AG09309 (cell line): ENCODE measurements at regions not wholly inside any gene's neighbourhood (a gene's known extent, or its start where the extent isn't known, plus 50 kb on each side); places are given as distances from the start of the nearest gene placed in this dataset.
"Not testable (repeated sequence)": the region's sequence is repeated elsewhere in the genome, so short reads cannot be mapped to it uniquely, and the experiment has no call there.

Experiments used
- DNase-seq: peaks from one replicate; pipeline ENCODE4 v3.0.0-alpha.2; 2010; ENCODE audit warnings: low read depth
- H3K4me3 ChIP-seq: 2 replicates; pipeline ENCODE4 v1.5.1; 2011; ENCODE audit warnings: mild to moderate bottlenecking, low read depth, low read length, moderate library complexity; ENCODE audit not compliant: control insufficient read depth
- TF ChIP-seq, protein P1 (sequence below): IDR thresholded peaks from 2 replicates; pipeline ENCODE4 v1.5.1; 2011; ENCODE audit warnings: mild to moderate bottlenecking, low read depth, low read length, inconsistent platforms; ENCODE audit not compliant: insufficient read depth, control insufficient read depth; ENCODE audit errors: missing control alignments

DNA sequence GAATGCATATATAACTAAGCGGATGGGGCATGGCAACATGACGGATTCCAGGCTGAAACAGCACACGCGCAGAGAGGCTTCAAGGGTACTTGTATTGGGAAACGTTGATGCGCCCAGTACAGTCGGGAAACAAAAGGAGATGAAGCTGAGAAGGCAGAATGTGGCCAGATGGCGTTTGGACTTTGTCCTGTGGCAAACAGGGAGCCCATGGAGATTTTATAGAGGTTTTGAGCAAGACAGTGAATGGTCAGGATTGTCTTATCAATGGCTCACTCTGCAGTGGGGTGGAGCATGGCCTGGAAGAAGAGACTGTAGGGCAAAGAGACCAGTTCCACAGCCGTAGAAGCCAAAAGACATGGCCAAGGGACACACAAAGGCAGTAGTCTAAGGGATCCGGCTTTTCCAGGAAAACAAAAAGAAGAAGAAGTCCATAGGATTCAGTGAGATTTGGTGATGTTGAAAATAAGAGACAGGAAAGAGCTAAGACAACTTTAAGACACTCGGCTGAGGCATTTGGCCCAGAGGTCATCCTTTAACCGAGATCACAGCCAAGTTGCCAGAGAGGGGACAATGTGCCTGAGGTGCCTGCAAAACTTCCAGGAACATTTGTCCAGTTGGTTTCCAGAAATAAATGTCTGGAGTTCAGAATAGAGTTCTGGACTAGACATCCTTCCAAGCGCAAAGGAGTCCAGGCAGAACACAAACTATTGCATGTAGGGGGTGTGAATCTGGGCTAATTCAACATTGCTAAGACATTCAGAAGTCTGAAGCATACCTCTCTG, 123.0 kb upstream of the RREB1 start:
- TF ChIP-seq, protein P1, sequence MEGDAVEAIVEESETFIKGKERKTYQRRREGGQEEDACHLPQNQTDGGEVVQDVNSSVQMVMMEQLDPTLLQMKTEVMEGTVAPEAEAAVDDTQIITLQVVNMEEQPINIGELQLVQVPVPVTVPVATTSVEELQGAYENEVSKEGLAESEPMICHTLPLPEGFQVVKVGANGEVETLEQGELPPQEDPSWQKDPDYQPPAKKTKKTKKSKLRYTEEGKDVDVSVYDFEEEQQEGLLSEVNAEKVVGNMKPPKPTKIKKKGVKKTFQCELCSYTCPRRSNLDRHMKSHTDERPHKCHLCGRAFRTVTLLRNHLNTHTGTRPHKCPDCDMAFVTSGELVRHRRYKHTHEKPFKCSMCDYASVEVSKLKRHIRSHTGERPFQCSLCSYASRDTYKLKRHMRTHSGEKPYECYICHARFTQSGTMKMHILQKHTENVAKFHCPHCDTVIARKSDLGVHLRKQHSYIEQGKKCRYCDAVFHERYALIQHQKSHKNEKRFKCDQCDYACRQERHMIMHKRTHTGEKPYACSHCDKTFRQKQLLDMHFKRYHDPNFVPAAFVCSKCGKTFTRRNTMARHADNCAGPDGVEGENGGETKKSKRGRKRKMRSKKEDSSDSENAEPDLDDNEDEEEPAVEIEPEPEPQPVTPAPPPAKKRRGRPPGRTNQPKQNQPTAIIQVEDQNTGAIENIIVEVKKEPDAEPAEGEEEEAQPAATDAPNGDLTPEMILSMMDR, result no peak
- DNase-seq, result no peak
- H3K4me3 ChIP-seq, result no peak overlapping the region

DNA sequence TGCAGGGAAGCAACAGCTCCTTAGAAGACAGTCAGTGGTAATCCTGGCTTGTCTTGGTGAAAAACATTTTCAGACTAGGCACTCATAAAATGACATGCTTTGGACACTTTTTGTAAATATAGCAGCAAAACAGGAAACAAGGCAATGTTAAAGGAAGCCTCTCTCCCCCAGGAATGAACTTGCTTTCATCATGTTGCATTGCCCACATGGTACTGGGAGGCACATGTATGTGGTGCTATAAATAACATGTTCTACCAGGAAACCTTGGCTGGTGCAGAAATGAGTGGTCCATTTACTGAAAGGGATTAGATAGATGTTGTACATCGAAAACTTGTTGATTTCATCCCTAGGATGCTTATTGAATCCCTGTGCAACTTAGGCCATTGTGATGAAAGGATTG, 121.4 kb upstream of the RREB1 start:
- H3K4me3 ChIP-seq, result no peak overlapping the region
- DNase-seq, result no peak

DNA sequence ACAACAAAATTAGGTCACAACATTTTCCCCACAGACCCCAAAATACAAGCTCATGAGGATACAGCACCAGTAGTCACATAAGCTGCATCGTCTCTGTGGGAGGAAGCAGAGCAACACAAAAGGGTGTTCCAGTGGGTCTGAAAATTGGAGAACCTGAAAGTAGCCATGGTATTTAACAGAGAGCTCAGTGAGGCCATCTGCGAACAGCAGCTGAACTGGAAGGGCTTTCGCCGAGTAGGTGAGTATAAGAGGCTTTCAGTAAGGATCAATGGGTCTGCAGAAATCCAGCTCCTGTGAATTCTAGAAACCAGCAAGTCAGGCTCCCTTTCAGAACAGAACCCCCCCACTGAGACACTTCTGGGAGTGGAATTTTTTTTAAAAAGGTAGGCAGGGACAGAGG, 120.0 kb upstream of the RREB1 start:
- no peak for DNase-seq
- no peak overlapping the region for H3K4me3 ChIP-seq
- TF ChIP-seq, protein P1, result no peak

More for the DNA sequence above, 121.4 kb upstream of the RREB1 start:
- TF ChIP-seq, protein P1, result no peak

DNA sequence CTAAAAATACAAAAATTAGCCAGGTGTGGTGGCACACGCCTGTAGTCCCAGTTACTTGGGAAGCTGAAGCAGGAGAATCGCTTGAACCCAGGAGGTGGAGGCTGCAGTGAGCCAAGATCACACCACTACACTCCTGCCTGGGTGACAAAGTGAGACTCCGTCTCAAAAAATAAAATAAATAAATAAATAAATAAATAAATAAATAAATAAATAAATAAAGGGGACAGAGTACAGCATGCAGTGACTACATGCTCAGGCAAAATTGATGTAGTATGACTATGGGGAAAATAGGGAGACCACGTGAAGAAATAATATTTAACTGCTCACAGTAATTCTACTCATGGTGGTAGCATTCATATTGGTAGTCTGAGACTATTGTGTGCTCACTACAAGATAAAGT, 117.7 kb upstream of the RREB1 start:
- H3K4me3 ChIP-seq, DNase-seq: not testable (repeated sequence)

DNA sequence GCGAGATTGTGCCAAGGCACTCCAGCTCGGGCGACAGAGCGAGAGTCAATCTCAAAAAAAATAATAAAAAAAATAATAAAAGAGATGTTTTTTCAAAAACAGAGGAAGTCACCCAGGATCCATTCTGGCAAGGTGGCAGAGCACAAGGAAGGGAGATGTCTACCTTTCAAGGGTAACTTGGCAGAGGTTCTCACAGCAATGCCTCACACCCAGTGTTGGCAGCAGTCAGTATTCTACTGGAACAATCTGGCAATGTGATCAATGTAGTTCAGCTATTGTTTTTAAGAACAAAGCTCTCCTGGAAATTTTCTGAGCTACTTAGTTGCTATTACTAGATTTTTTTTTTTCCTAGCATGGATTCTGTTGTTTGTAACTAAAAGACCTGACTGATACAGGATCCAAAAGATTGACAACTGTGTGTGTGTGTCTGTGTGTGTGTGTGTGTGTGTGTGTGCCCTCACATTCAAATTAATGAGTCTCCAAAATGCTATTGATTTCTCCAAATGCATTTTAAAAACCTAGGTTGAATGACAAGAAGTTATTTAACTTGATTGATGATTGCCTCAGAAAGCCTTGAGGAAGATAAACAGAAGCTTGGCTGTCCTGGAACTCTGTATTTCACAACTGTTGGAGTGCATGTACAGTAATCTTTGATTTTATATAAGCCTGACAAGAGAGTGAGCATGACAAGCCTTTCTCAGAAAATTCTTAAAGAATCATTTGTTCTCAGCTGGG, 114.1 kb upstream of the RREB1 start:
- TF ChIP-seq, protein P1, result no peak
- DNase-seq, result no peak
- H3K4me3 ChIP-seq, result no peak overlapping the region

DNA sequence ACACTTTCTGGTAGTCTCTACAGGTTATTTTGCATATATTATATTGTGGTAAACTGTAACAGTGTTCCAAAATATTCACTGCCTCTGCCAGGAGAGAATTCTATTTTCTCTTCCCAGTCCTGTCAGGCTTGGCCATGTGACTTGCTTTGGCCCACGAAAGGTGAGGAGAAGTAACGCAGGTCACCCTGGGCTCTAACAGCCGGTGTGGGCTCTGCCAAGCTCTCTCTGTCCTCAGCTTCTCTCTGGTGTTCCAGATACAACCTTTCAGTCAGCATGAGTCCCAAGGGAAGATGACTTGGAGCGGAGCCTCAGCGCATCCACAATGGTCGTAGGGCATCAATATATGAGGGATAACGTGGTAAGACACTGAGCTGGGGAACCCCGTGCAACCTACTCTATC, 113.0 kb upstream of the RREB1 start:
- TF ChIP-seq, protein P1, result no peak
- H3K4me3 ChIP-seq, result no peak overlapping the region
- no peak for DNase-seq

DNA sequence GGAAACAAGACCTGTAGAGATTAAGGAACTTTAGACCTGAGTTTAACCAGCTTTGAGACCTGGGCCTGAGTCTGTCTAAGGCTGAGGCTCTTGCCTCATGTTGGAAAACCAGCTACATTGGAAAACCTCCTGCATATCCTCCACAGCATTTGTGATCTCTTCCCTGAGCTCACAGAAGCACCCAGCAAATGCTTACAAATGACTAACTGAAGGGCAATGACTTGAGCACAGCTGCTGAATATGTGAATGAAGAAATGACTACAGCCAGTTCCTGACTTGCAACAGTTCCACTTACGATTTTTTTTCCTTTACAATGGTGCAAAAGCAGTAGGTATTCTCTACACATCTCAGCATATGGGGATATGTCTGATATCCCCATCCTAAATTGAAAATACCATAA, 112.4 kb upstream of the RREB1 start:
- no peak for DNase-seq
- H3K4me3 ChIP-seq, result no peak overlapping the region
- TF ChIP-seq, protein P1, result no peak
